ENCODE measurements at regions not wholly inside any gene's neighbourhood (a gene's known extent, or its start where the extent isn't known, plus 50 kb on each side); places are given as distances from the start of the nearest gene placed in this dataset.

GRCh38 chr5:159510282-159510681, 180.0 kb upstream of the IL12B start:
- no peaks in the 10 kb centered on the region for H3K36me3 ChIP-seq (ENCODE audit: control insufficient read depth in 4 of 4, insufficient read depth in 3 of 4, low read depth in 1 of 4, low read length in 3 of 4)
- no peak overlapping the region for H3K27ac ChIP-seq (ENCODE audit: low read depth in 1 of 2, low read length in 2 of 2)
- no peaks in the 10 kb centered on the region for H3K9me3 ChIP-seq (ENCODE audit: control insufficient read depth in 4 of 4, low read length in 3 of 4)
- no peak for TF ChIP-seq YY1 (IDR thresholded peaks at IDR 0.05)
- TF ChIP-seq REST (IDR thresholded peaks at IDR 0.05) = no peak
- TF ChIP-seq MAX (IDR thresholded peaks at IDR 0.05) = no peak
- TF ChIP-seq JUND (IDR thresholded peaks at IDR 0.05) = no peak
- TF ChIP-seq TAF1 (conservative IDR thresholded peaks at IDR 0.05) = no peak
- TF ChIP-seq EGR1 (IDR thresholded peaks at IDR 0.05; ENCODE audit: low read depth in 2 of 2) = no peak
- no peak for TF ChIP-seq CTCF (IDR thresholded peaks at IDR 0.05; ENCODE audit: low read depth, low read length, missing input control)
- no peak for TF ChIP-seq HNF4A (conservative IDR thresholded peaks at IDR 0.05)
- no peak for TF ChIP-seq FOXA2 (IDR thresholded peaks at IDR 0.05)
- TF ChIP-seq SP1 (IDR thresholded peaks at IDR 0.05) = peak; percentile 35
- no peak for TF ChIP-seq NR2F2 (IDR thresholded peaks at IDR 0.05)
- TF ChIP-seq HNF4G (IDR thresholded peaks at IDR 0.05) = no peak
- no peak for TF ChIP-seq ATF3 (IDR thresholded peaks at IDR 0.05)
- TF ChIP-seq FOXA1 (IDR thresholded peaks at IDR 0.05) = no peak
- TF ChIP-seq RAD21 (IDR thresholded peaks at IDR 0.05) = peak in 1 of 2 donors; percentile 15
- peak in 1 of 2 donors; percentile 12 for TF ChIP-seq RXRA (IDR thresholded peaks at IDR 0.05)
- no peak for TF ChIP-seq ZBTB33 (IDR thresholded peaks at IDR 0.05)
- no peak for TF ChIP-seq GABPA (IDR thresholded peaks at IDR 0.05 in 1 of 2, conservative IDR thresholded peaks at IDR 0.05 in 1 of 2)
- no peak overlapping the region for H3K9ac ChIP-seq (ENCODE audit: low read depth in 1 of 2, low read length in 2 of 2)
- H3K4me3 ChIP-seq (ENCODE audit: low read depth in 1 of 3, low read length in 3 of 3) = no peak overlapping the region
- 77% methylated on average over 3 of the region's 3 CpGs for WGBS
- no peaks in the 10 kb centered on the region for H3K27me3 ChIP-seq (ENCODE audit: control insufficient read depth in 4 of 4, insufficient read depth in 4 of 4, low read length in 3 of 4)
- DNase-seq (ENCODE audit: low spot score) = no peak
- peaks cover 0 to 10% (median 8%) of the 10 kb centered on the region in 4 donors for H3K4me1 ChIP-seq (ENCODE audit: control insufficient read depth in 4 of 4, insufficient read depth in 4 of 4, low read length in 3 of 4)
